NCI-H2227 (cell line): ENCODE measurements at regions not wholly inside any gene's neighbourhood (a gene's known extent, or its start where the extent isn't known, plus 50 kb on each side); places are given as distances from the start of the nearest gene placed in this dataset.
"Not testable (repeated sequence)": the region's sequence is repeated elsewhere in the genome, so short reads cannot be mapped to it uniquely, and the experiment has no call there.

Experiments
- DNase-seq: peaks from one replicate; lab custom pipeline; 2025; ENCODE audit not compliant: unreplicated experiment; lab: John Stamatoyannopoulos, UW

DNA sequence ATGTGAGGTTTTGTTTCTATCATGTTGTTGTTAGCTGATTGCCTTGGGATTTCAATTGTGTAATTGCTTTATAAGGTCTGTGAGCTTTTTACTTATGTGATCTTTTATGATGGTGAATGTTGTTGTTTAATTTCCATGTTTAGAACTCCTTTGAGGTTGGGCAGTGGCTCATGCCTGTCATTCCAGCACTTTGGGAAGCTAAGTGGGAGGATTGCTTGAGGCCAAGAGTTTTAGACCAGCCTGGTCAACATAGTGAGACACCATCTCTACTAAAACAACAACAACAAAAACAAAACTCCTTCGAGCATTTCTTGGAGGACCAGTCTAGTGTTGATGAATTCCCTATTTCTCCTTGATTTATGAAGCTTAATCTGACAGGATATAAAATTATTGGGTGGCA, 102.1 kb upstream of the PMCH start:
- DNase-seq: no peak

DNA sequence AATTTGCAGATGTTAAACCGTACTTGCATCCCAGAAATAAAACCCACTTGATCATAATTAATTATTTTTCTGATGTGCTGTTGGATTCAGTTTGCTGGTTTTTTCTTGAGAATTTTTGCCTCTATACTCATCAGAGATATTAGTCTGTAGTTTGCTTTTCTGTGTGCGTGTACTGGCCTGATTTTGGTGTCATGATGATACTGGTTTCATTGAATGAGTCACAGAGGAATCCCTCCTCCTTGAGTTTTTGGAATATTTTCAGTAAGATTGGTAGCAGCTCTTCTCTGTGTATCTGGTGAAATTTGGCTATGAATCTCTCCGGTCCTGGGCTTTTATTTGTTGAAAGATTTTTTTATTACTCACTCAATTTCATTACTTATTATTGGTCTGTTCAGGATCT, 100.4 kb upstream of the PMCH start:
- no peak for DNase-seq

DNA sequence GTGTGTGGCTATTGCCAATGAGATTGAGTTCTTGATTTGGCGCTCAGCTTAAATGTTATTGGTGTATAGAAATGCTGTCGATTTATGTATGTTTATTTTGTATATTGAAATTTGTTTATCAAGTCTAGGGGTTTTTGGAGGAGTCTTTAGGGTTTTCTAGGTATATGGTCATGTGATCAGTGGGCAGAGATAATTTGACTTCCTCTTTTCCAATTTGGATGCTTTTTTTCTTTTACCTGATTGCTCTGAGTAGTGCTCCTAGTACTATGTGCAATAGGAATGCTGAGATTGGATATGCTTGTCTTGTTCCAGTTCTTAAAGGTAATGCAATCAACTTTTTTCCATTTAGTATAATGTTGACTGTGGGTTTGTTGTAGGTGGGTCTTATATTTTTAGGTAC, 99.8 kb upstream of the PMCH start:
- no peak for DNase-seq

DNA sequence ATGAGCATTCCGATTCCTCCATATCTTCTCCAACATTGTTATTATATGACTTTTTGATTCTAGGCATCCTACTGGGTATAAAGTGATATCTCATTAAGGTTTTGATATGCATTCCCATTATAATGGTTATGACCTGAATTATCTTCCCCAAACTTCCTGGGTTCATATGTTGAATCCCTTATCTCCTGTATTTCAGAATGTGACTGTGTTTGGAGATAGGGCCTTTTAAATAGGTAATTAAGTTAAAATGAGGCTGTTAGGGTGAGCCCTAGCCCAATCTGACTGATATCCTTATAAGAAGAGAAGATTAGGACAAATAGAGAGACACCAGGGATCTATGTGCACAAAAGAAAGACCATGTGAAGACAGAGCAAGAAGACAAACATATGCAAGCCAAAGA, 96.9 kb upstream of the PMCH start:
- no peak for DNase-seq

DNA sequence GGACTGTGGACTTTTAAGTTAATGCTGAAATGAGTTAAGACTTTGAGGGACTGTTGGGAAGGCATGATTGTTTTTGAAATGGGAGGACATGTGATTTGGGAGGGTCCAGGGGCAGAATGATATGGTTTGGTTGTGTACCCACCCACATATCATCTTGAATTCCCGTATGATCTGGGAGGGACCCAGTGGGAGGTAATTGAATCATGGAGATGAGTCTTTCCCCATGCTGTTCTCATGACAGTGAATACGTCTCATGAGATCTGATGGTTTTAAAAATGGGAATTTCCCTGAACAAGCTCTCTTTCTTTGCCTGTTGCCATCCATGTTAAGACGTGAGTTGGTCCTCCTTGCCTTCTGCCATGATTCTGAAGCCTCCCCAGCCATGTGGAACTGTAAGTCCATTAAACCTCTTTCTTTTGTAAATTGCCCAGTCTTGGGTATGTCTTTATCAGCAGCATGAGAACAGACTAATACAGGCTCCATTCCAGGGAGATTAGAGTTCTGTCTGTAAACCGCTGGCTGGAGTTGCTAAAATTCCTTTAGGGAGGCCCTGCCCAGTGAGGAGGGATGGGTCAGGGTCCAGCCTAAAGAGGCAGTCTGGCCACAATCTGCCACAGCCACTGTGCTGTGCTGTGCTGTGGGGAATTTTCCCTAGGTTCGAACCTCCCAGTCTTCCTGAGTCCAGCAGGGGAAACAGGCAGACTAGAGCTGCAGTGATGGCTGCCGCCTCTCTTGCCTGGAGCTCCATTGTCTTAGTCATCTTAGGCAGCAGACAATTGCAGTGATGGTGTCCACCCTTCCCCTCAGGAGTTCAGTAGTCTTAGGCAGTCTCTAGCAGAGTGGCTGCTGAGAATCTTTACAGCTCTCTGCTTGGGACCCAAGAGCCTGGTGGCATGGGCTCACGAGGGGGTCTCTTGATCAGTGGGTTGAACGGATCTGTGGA, 94.1 kb upstream of the PMCH start:
- DNase-seq: not testable (repeated sequence)

DNA sequence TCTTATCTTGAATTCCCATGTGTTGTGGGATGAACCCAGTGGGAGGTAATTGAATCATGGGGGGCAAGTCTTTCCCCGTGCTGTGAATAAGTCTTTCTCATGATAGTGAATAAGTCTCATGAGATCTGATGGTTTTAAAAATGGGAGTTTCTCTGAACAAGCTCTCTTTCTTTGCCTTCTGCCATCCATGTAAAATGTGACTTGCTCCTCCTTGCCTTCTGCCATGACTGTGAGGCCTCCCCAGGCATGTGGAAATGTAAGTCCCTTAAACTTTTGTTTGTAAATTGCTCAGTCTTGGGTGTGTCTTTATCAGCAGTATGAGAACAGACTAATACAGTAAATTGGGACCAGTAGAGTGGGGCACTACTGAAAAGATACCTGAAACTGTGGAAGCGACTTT, 92.1 kb upstream of the PMCH start:
- not testable (repeated sequence) for DNase-seq

DNA sequence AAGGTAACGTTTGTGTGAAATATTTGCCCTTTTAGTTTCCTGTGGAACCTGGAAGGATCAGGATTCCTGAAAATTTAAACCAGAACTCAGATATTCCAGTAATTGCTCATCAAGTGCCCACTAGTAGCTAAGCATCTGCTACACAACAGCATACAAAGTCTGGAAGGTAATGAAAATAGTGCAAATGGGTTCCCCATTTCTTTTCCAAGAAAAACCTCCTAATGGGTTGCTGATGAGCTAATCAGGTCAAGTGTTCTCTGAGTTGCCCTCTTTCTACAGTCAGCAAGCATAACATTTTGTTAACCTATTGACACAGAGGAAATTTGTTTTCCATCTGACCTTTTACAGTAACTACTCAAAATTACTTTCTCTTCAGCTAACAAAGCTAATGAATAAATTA, 83.6 kb upstream of the PMCH start:
- DNase-seq: no peak

DNA sequence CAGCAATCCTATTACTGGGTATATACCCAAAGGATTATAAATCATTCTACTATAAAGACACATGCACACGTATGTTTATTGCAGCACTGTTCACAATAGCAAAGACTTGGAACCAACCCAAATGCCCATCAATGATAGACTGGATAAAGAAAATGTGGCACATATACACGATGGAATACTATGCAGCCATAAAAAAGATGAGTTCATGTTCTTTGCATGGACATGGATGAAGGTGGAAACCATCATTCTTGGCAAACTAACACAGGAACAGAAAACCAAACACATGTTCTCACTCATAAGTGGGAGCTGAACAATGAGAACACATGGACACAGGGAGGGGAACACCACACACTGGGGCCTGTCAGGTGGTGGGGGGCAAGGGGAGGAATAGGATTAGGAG, 58.1 kb upstream of the PMCH start:
- not testable (repeated sequence) for DNase-seq

DNA sequence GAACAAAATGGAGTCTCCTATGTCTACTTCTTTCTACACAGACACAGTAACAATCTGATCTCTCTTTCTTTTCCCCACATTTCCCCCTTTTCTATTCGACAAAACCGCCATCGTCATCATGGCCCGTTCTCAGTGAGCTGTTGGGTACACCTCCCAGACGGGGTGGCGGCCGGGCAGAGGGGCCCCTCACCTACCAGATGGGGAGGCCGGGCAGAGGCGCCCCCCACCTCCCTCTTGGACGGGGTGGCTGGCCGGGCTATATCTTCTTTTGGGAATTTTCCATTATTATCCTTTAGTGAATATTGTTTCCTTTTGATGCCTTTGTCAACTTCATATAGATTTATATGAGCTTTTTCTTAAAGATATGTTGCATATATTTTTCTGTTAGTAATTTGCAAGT, 53.4 kb upstream of the PMCH start:
- not testable (repeated sequence) for DNase-seq

DNA sequence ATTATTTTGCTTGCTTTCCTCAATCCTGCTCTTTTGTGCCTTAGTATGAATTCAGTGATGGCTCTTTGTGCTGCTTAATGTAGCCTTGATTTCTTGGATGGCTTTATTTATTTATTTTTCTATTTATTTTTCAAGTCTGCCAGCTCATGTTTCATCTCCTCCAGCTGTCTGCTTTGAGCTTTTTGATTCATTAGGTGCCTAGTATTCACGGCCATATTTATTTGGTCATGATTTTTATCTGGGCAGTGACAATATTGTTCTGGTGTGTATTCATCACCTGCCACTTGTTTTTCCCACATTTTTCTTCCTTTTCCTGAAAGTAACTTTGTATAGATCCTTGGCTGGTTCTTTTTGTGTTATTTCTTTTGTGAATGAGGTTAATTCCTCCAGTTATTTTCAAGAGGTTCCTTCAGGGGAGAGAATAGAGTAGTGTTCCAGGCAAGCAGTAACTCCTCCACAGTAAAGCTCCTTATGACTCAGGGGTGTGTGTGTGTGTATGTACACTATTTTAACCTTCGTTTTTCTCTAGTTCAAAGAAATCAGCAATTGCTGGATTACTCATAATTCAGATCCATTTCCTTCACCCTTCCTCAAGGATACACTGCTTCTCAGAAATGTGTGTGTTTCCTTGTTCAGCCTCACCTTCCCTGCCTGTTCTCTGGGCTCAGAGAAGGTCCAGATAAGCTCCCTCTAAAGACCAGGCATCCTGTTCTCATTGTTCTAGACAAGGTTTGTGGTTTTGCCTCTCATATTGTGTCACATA, 51.6 kb upstream of the PMCH start:
- no peak for DNase-seq
